GM20000 (cell line): ENCODE measurements at regions not wholly inside any gene's neighbourhood (a gene's known extent, or its start where the extent isn't known, plus 50 kb on each side); places are given as distances from the start of the nearest gene placed in this dataset.

Experiments used
- DNase-seq: peaks from one replicate; pipeline ENCODE4 v3.0.0; 2012; ENCODE audit warnings: low spot score
- CTCF ChIP-seq: IDR thresholded peaks from 2 replicates; pipeline ENCODE4 v1.5.1; 2012; ENCODE audit warnings: mild to moderate bottlenecking, control low read depth; ENCODE audit errors: extremely low read depth, missing control alignments

GRCh38 chr2:236956641-236957040 lies 129.0 kb upstream of the COPS8 start:
- DNase-seq, result no peak
- TF ChIP-seq CTCF, result no peak

- TF ChIP-seq CTCF, result no peak
- DNase-seq, result no peak
Observed at GRCh38 chr2:236959036-236959435, 126.7 kb upstream of the COPS8 start.

GRCh38 chr2:236959876-236960275 lies 125.8 kb upstream of the COPS8 start:
- DNase-seq, result no peak
- no peak for TF ChIP-seq CTCF

GRCh38 chr2:236960531-236960930 lies 125.2 kb upstream of the COPS8 start:
- TF ChIP-seq CTCF, result no peak
- no peak for DNase-seq

GRCh38 chr2:236962816-236963215 lies 122.9 kb upstream of the COPS8 start:
- no peak for TF ChIP-seq CTCF
- no peak for DNase-seq

- DNase-seq, result no peak
- no peak for TF ChIP-seq CTCF
Observed at GRCh38 chr2:236963631-236964182, 122.0 kb upstream of the COPS8 start.

- DNase-seq, result no peak
- no peak for TF ChIP-seq CTCF
Observed at GRCh38 chr2:236964291-236964690, 121.4 kb upstream of the COPS8 start.
